AG09319 (cell line): ENCODE measurements at regions not wholly inside any gene's neighbourhood (a gene's known extent, or its start where the extent isn't known, plus 50 kb on each side); places are given as distances from the start of the nearest gene placed in this dataset.

Experiments used
- DNase-seq: peaks from one replicate; pipeline ENCODE4 v3.0.0-alpha.2; 2010; ENCODE audit warnings: low read depth; ENCODE audit errors: extremely low read depth
- TF ChIP-seq, protein P1 (sequence below): IDR thresholded peaks from 2 replicates; pipeline ENCODE4 v1.5.1; 2011; ENCODE audit warnings: low read depth, mild to moderate bottlenecking, inconsistent platforms, low read length, moderate library complexity

DNA sequence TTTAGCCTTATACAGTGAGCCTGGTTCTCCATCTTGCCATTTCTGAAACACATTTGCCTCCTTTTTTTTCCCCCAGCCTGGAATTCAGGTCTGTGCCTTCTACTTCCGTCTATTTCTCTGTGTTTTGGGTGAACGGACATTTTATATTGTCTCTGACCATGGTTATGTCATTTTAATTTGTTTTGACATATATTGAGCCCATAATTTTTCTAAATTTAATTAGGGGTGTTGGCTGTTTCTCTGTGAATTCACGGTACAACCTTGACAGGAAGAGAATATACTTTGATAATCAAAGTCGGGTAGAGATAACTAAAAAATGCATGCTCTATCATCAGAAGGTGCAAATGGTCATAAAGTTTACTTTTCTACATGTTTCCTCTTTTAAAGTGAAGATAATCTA is 361.4 kb downstream of the VGLL3 start:
- TF ChIP-seq, protein P1, sequence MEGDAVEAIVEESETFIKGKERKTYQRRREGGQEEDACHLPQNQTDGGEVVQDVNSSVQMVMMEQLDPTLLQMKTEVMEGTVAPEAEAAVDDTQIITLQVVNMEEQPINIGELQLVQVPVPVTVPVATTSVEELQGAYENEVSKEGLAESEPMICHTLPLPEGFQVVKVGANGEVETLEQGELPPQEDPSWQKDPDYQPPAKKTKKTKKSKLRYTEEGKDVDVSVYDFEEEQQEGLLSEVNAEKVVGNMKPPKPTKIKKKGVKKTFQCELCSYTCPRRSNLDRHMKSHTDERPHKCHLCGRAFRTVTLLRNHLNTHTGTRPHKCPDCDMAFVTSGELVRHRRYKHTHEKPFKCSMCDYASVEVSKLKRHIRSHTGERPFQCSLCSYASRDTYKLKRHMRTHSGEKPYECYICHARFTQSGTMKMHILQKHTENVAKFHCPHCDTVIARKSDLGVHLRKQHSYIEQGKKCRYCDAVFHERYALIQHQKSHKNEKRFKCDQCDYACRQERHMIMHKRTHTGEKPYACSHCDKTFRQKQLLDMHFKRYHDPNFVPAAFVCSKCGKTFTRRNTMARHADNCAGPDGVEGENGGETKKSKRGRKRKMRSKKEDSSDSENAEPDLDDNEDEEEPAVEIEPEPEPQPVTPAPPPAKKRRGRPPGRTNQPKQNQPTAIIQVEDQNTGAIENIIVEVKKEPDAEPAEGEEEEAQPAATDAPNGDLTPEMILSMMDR = no peak
- DNase-seq = no peak

DNA sequence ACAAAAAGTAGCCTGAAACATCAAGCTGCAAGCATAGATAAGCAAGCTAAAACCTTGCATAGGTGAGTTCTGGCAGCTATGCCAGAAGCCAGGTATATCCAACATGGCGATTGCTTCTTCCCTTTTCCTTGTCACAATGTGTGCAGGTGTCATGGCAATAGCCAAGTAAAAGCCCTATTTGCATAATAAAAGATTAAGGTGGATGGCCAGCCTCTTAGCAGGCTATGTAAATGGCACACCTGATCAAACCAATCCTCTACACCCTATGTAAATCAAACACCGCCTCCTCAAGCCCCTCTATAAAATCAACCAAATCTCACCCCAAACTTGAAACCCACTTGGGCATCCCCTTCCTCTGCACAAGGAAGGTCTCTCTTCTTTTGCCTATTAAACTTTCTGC is 366.8 kb downstream of the VGLL3 start:
- no peak for DNase-seq
- TF ChIP-seq, protein P1 = no peak

DNA sequence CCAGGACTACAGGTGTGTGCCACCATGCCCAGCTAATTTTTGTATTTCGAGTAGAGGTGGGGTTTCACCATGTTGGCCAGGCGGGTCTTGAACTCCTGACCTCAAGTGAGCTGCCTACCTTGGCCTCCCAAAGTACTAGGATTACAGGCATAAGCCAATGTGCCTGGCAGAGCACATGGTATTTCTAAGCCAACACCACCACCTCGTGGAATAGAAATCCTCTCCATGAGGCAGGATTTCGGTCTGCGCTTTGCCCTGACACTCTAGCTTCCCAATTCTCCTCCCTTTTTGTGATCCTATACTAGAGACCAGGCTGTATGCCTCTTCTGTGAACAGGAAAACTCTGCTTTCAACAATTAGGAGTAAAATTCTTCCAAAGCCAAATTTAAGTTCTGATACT is 372.2 kb downstream of the VGLL3 start:
- TF ChIP-seq, protein P1 = no peak
- no peak for DNase-seq

DNA sequence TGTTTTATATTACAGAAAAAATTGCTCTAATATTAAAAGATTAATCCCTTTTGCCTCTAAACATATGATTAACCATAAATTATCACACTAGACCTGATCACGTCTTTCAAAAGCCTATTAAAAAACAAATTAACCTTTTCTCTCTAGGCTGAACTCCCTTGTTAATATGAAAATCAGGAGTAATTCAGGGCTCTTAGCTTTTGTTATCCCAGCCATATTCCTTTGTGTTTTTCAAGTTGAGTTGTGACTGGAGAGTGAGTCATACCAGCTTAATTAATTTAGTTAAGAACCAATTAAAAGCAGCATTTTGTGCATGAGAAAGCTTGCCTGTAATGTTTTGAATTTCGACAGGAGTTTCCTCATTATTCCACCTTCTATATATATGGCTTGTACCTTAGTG is 385.8 kb downstream of the VGLL3 start:
- TF ChIP-seq, protein P1 = no peak
- no peak for DNase-seq

DNA sequence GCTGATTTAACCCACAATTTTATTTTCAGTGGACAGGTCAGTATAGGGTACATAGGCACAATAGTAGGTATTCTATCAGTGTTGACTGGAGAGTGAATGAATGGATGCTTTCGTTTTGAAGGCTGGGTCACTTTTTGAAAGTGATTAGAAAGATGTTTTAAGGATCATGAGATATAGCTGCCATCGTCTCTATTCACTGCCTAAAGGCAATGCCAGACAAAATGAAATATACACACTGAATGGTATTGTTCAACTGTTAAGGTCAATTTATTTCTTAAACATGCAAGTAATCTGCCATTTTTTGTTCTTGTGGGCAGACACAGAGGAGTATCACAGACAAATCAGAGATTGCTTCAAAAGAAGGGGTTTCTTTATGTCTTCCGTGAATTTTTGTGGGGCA is 395.3 kb downstream of the VGLL3 start:
- DNase-seq = no peak
- TF ChIP-seq, protein P1 = no peak

DNA sequence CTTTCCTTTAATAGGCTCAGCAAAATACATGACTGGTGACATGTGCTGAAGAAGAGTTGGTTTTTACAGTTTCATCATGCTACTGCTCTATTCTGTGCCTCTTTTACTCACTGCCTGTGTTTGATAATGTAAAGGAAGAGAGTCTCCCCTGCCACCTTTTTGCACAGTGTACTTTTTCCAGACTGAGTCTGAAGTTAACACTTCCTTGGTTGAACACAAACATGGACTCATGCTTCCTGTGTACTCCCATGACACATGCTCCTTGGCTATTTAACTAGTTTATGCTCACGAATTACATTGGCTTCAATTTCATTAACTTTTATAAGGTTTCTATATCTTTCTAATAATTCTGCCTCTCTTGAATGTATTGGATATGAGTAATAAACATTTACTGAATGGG is 396.1 kb downstream of the VGLL3 start:
- TF ChIP-seq, protein P1 = no peak
- no peak for DNase-seq

DNA sequence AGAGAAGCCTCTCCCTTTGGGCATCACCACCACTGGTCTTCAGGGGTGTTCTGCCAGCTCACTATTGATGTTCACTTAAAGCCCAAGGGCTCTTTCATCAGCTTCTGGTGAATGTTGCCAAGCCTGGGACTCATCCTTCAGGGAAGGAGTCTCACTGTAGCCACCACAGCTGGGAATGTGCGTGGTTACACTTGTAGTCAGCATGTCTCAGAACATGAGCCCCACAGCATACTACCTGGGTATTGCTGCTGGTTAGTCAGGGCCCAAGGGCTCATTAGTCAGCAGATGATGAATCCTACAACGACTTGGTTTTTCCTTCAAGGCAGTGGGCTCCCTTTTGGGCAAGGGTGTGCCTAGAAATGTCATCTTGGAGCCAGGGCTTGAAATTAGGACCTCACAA is 412.9 kb downstream of the VGLL3 start:
- no peak for DNase-seq
- TF ChIP-seq, protein P1 = no peak
